NB4 (cell line): ENCODE measurements at regions not wholly inside any gene's neighbourhood (a gene's known extent, or its start where the extent isn't known, plus 50 kb on each side); places are given as distances from the start of the nearest gene placed in this dataset.

ENCODE experiments used
- DNase-seq: peaks from one replicate; pipeline ENCODE4 v3.0.0; 2010; ENCODE audit warnings: low read depth
- H3K4me3 ChIP-seq: one replicate; pipeline ENCODE4 v1.5.1; 2011; ENCODE audit warnings: mild to moderate bottlenecking, low read depth, low read length, moderate library complexity
- MYC ChIP-seq: IDR thresholded peaks from 2 replicates; pipeline ENCODE4 v1.6.1; 2011; ENCODE audit warnings: low read depth, low read length
- POLR2A ChIP-seq: IDR thresholded peaks from 2 replicates; pipeline ENCODE4 v1.6.1; 2011; ENCODE audit warnings: mild to moderate bottlenecking; ENCODE audit not compliant: insufficient read length; ENCODE audit errors: extremely low read depth
- TF ChIP-seq, protein P1 (sequence below): IDR thresholded peaks from one replicate; pipeline ENCODE4 v1.5.1; 2012; ENCODE audit warnings: low read depth, low read length
- TF ChIP-seq, protein P2 (sequence below): IDR thresholded peaks from 2 replicates; pipeline ENCODE4 v1.6.1; 2011; ENCODE audit warnings: low read depth, low read length

DNA sequence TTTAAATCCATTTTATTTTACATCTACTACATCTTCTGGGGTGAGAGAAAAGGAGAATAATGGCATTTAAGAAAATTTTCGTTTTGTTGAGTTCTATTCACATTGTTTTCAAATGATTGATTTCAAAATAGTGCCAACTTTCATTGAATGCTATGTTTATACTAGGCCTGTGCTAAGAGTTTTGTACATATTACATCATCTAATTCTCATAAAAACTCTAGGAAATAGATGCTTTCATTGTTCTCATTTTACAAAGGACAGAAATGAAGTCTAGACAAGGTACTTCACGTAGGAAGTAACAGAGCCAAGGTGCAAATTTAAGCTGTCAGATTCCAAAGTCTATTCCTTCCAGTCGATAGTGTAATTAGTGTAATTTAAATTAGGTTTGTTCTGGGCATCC, 402.8 kb upstream of the UBE2E3 start:
- no peak overlapping the region for H3K4me3 ChIP-seq
- no peak for DNase-seq
- TF ChIP-seq, protein P1, sequence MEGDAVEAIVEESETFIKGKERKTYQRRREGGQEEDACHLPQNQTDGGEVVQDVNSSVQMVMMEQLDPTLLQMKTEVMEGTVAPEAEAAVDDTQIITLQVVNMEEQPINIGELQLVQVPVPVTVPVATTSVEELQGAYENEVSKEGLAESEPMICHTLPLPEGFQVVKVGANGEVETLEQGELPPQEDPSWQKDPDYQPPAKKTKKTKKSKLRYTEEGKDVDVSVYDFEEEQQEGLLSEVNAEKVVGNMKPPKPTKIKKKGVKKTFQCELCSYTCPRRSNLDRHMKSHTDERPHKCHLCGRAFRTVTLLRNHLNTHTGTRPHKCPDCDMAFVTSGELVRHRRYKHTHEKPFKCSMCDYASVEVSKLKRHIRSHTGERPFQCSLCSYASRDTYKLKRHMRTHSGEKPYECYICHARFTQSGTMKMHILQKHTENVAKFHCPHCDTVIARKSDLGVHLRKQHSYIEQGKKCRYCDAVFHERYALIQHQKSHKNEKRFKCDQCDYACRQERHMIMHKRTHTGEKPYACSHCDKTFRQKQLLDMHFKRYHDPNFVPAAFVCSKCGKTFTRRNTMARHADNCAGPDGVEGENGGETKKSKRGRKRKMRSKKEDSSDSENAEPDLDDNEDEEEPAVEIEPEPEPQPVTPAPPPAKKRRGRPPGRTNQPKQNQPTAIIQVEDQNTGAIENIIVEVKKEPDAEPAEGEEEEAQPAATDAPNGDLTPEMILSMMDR = no peak
- no peak for TF ChIP-seq MYC
- TF ChIP-seq, protein P2, sequence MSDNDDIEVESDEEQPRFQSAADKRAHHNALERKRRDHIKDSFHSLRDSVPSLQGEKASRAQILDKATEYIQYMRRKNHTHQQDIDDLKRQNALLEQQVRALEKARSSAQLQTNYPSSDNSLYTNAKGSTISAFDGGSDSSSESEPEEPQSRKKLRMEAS = no peak
- TF ChIP-seq POLR2A = no peak

DNA sequence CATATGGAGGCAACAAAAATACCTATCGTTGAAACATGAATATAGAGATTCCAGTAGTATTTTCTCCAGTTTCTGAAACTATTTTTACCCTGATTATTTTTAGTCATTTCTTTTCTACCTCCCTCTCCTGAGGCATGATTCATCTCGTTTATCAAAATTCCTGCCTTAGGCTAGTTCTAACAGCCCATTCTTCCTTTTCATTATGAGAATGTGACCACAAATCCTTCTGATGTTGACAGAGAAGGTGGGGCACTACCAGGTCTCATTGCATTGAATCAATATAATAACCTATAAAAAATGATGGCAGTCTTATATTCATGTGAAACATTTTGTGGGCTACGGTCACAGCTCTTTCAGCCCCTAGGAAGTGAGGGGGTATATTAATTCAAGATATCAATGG, 406.5 kb upstream of the UBE2E3 start:
- DNase-seq = no peak
- H3K4me3 ChIP-seq = no peak overlapping the region
- TF ChIP-seq, protein P1 = no peak
- TF ChIP-seq, protein P2 = no peak
- TF ChIP-seq MYC (no peak), POLR2A (no peak)

DNA sequence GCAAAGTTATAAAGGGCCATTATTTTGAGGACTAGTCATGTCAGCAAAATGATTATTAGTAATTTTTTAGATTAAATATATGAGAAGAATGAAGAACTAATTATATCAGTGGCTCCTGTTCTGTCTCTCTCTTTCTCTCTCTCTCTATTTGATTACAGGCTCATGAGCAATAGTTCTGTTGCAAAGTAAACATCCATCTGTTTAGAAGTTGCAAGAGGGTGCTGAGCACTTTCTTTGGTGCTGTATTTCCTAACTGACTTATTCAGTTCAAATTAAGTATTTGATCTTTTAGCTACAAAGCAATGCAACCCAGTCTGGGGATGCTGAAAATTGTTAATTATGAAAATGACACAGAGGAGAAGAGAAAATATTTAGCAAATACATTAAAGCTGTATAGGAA, 408.1 kb upstream of the UBE2E3 start:
- no peak overlapping the region for H3K4me3 ChIP-seq
- no peak for DNase-seq
- TF ChIP-seq, protein P2 = no peak
- TF ChIP-seq, protein P1 = no peak
- TF ChIP-seq MYC (no peak), POLR2A (no peak)

DNA sequence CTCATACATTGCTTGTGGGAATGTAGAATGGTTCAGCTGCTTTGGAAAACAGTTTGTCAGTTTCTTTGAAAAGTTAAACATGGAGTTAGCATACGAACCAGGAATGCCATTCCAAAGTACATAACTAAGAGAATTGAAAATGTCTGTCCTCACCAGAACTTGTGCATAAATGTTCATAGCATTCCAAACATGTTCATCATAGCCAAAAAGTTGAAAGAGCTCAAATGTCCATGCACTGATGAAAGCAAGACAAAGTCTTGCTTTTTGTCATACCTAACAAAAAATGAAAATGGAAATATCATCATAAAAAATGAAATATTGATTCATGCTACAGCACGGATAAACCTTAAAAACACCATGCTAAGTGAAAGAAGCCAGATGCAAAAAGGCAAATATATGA, 408.8 kb upstream of the UBE2E3 start:
- TF ChIP-seq, protein P2 = no peak
- TF ChIP-seq MYC (no peak), POLR2A (no peak)
- TF ChIP-seq, protein P1 = no peak
- no peak overlapping the region for H3K4me3 ChIP-seq
- no peak for DNase-seq

DNA sequence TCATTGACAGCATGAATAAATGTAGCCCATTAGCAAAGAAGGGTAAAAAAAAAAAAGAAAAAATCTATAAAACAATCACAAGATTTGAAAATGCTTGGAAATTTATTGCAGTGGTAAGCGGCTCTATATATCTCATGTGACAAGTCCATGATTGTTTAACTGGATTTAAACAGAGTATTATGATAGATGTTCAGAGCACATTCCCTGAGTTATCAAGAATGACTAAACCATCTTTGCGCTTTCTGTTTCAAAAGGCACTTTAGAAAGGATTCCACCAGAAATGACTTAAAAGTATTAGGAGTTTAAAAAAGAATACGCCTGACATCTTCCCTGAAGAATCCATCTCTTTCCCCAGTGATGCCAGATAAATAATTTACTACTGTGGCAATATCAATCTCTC, 409.5 kb upstream of the UBE2E3 start:
- no peak for TF ChIP-seq MYC
- H3K4me3 ChIP-seq = no peak overlapping the region
- no peak for DNase-seq

DNA sequence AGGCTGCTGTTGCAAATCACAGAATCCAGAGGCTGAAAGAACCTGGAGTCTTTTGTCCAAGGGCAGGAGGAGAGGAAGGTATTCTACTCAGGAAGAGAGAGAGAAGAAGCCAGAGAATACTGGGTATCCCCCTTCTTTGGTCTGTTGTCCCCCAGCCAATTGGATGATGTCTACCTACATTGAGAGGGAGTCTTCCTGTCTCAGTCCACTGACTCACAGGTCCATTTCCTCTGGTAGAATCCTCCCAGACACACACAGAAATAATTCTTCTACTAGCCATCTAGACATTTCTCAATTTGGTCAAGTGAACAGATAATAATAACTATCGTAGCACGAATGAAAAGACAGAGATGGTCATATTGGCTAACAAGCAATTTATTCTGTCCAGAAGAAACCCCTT, 416.4 kb upstream of the UBE2E3 start:
- DNase-seq = no peak
- TF ChIP-seq, protein P1 = no peak
- no peak for TF ChIP-seq MYC
- TF ChIP-seq, protein P2 = no peak
- TF ChIP-seq POLR2A = no peak
- no peak overlapping the region for H3K4me3 ChIP-seq

DNA sequence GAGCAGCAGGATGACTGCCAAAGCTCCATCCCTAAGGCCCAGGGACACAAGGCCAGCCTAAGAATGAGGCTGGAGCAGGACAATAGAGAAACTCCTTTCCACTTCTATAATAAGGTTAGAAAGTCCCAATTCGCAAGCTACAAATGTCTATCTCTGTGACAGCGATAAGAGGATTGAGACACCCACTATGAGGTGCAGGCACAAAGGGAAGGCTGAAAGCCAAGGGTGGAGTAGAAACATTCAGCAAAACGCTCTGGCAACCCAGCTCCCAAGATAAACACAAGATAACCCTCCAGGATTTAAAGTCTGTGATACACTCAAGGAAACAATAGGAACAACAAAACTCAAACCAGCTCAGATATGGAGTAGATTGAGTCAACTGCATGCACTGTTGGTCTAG, 418.0 kb upstream of the UBE2E3 start:
- H3K4me3 ChIP-seq = no peak overlapping the region
- no peak for DNase-seq
- TF ChIP-seq, protein P2 = no peak
- TF ChIP-seq MYC = no peak
- TF ChIP-seq POLR2A = no peak
- TF ChIP-seq, protein P1 = no peak
